ENCODE measurements at regions not wholly inside any gene's neighbourhood (a gene's known extent, or its start where the extent isn't known, plus 50 kb on each side); places are given as distances from the start of the nearest gene placed in this dataset.

GRCh38 chr14:41171045-41171444 lies 435.6 kb upstream of the LRFN5 start:
- no peak for DNase-seq
- Mint-ChIP-seq H3K36me3 (ENCODE audit: insufficient read depth) (no peaks in the 10 kb centered on the region), H3K4me1 (ENCODE audit: low read depth) (no peaks in the 10 kb centered on the region), H3K9me3 (no peaks in the 10 kb centered on the region), H3K4me3 (no peak overlapping the region), H3K27me3 (ENCODE audit: low read depth) (no peaks in the 10 kb centered on the region)
- ATAC-seq, result no peak

GRCh38 chr14:41167040-41167439 lies 439.6 kb upstream of the LRFN5 start:
- Mint-ChIP-seq H3K4me3 (no peak overlapping the region), H3K9me3 (no peaks in the 10 kb centered on the region), H3K36me3 (ENCODE audit: insufficient read depth) (no peaks in the 10 kb centered on the region), H3K27me3 (ENCODE audit: low read depth) (no peaks in the 10 kb centered on the region), H3K4me1 (ENCODE audit: low read depth) (no peaks in the 10 kb centered on the region)
- ATAC-seq (no peak), DNase-seq (no peak)

GRCh38 chr14:41154143-41154807 lies 452.4 kb upstream of the LRFN5 start:
- DNase-seq (no peak), ATAC-seq (no peak)
- Mint-ChIP-seq H3K36me3 (ENCODE audit: insufficient read depth) (no peaks in the 10 kb centered on the region), H3K27me3 (ENCODE audit: low read depth) (no peaks in the 10 kb centered on the region), H3K4me1 (ENCODE audit: low read depth) (no peaks in the 10 kb centered on the region), H3K9me3 (no peaks in the 10 kb centered on the region), H3K4me3 (no peak overlapping the region)

GRCh38 chr14:41146391-41146790 lies 460.3 kb upstream of the LRFN5 start:
- Mint-ChIP-seq H3K4me1 (ENCODE audit: low read depth) (no peaks in the 10 kb centered on the region), H3K27me3 (ENCODE audit: low read depth) (no peaks in the 10 kb centered on the region), H3K9me3 (no peaks in the 10 kb centered on the region), H3K4me3 (no peak overlapping the region), H3K36me3 (ENCODE audit: insufficient read depth) (no peaks in the 10 kb centered on the region)
- DNase-seq, result no peak
- ATAC-seq, result no peak

GRCh38 chr14:41144370-41144769 lies 462.3 kb upstream of the LRFN5 start:
- no peaks in the 10 kb centered on the region for H3K27me3 Mint-ChIP-seq (ENCODE audit: low read depth)
- H3K36me3 Mint-ChIP-seq (ENCODE audit: insufficient read depth), result no peaks in the 10 kb centered on the region
- no peak overlapping the region for H3K4me3 Mint-ChIP-seq
- no peak for ATAC-seq
- no peak for DNase-seq
- H3K4me1 Mint-ChIP-seq (ENCODE audit: low read depth), result no peaks in the 10 kb centered on the region
- no peaks in the 10 kb centered on the region for H3K9me3 Mint-ChIP-seq

GRCh38 chr14:41137741-41138140 lies 468.9 kb upstream of the LRFN5 start:
- Mint-ChIP-seq H3K4me3 (no peak overlapping the region), H3K9me3 (peaks cover 4% of the 10 kb centered on the region), H3K36me3 (ENCODE audit: insufficient read depth) (no peaks in the 10 kb centered on the region), H3K4me1 (ENCODE audit: low read depth) (no peaks in the 10 kb centered on the region), H3K27me3 (ENCODE audit: low read depth) (no peaks in the 10 kb centered on the region)
- ATAC-seq, result no peak
- no peak for DNase-seq

GRCh38 chr14:41130274-41130673 lies 476.4 kb upstream of the LRFN5 start:
- no peak overlapping the region for H3K4me3 Mint-ChIP-seq
- no peaks in the 10 kb centered on the region for H3K36me3 Mint-ChIP-seq (ENCODE audit: insufficient read depth)

GRCh38 chr14:41120402-41120801 lies 486.3 kb upstream of the LRFN5 start:
- DNase-seq (no peak), ATAC-seq (no peak)
- Mint-ChIP-seq H3K36me3 (ENCODE audit: insufficient read depth) (no peaks in the 10 kb centered on the region), H3K4me1 (ENCODE audit: low read depth) (no peaks in the 10 kb centered on the region), H3K4me3 (no peak overlapping the region), H3K9me3 (no peaks in the 10 kb centered on the region), H3K27me3 (ENCODE audit: low read depth) (no peaks in the 10 kb centered on the region)

More at GRCh38 chr14:41130274-41130673, 476.4 kb upstream of the LRFN5 start:
- ATAC-seq (no peak), DNase-seq (no peak)
- peaks cover 4% of the 10 kb centered on the region for H3K9me3 Mint-ChIP-seq
- no peaks in the 10 kb centered on the region for H3K27me3 Mint-ChIP-seq (ENCODE audit: low read depth)
- no peaks in the 10 kb centered on the region for H3K4me1 Mint-ChIP-seq (ENCODE audit: low read depth)

GRCh38 chr14:41096131-41096530 lies 510.5 kb upstream of the LRFN5 start:
- Mint-ChIP-seq H3K4me1 (ENCODE audit: low read depth) (no peaks in the 10 kb centered on the region), H3K4me3 (no peak overlapping the region), H3K27me3 (ENCODE audit: low read depth) (no peaks in the 10 kb centered on the region), H3K9me3 (peaks cover 7% of the 10 kb centered on the region), H3K36me3 (ENCODE audit: insufficient read depth) (no peaks in the 10 kb centered on the region)
- no peak for ATAC-seq
- no peak for DNase-seq

GRCh38 chr14:41087056-41087455 lies 519.6 kb upstream of the LRFN5 start:
- H3K27me3 Mint-ChIP-seq (ENCODE audit: low read depth), result no peaks in the 10 kb centered on the region
- no peaks in the 10 kb centered on the region for H3K36me3 Mint-ChIP-seq (ENCODE audit: insufficient read depth)
- DNase-seq (no peak), ATAC-seq (no peak)
- H3K4me1 Mint-ChIP-seq (ENCODE audit: low read depth), result no peaks in the 10 kb centered on the region
- no peak overlapping the region for H3K4me3 Mint-ChIP-seq
- H3K9me3 Mint-ChIP-seq, result peaks cover 19% of the 10 kb centered on the region

- Mint-ChIP-seq H3K9me3 (peaks cover 10% of the 10 kb centered on the region), H3K36me3 (ENCODE audit: insufficient read depth) (no peaks in the 10 kb centered on the region), H3K27me3 (ENCODE audit: low read depth) (no peaks in the 10 kb centered on the region), H3K4me1 (ENCODE audit: low read depth) (no peaks in the 10 kb centered on the region), H3K4me3 (no peak overlapping the region)
- DNase-seq, result no peak
- no peak for ATAC-seq
Measured at GRCh38 chr14:41073544-41073943, 533.1 kb upstream of the LRFN5 start.

GRCh38 chr14:41072776-41073175 lies 533.9 kb upstream of the LRFN5 start:
- Mint-ChIP-seq H3K9me3 (peaks cover 10% of the 10 kb centered on the region), H3K4me3 (no peak overlapping the region), H3K27me3 (ENCODE audit: low read depth) (no peaks in the 10 kb centered on the region), H3K36me3 (ENCODE audit: insufficient read depth) (no peaks in the 10 kb centered on the region), H3K4me1 (ENCODE audit: low read depth) (no peaks in the 10 kb centered on the region)
- ATAC-seq (no peak), DNase-seq (no peak)

GRCh38 chr14:41071351-41071750 lies 535.3 kb upstream of the LRFN5 start:
- ATAC-seq, result no peak
- Mint-ChIP-seq H3K4me1 (ENCODE audit: low read depth) (no peaks in the 10 kb centered on the region), H3K36me3 (ENCODE audit: insufficient read depth) (no peaks in the 10 kb centered on the region), H3K27me3 (ENCODE audit: low read depth) (no peaks in the 10 kb centered on the region), H3K9me3 (peaks cover 10% of the 10 kb centered on the region), H3K4me3 (no peak overlapping the region)
- no peak for DNase-seq

- Mint-ChIP-seq H3K9me3 (peaks cover 4% of the 10 kb centered on the region), H3K4me3 (no peak overlapping the region), H3K4me1 (ENCODE audit: low read depth) (no peaks in the 10 kb centered on the region), H3K36me3 (ENCODE audit: insufficient read depth) (no peaks in the 10 kb centered on the region), H3K27me3 (ENCODE audit: low read depth) (no peaks in the 10 kb centered on the region)
- ATAC-seq (no peak), DNase-seq (no peak)
Measured at GRCh38 chr14:41062826-41063225, 543.9 kb upstream of the LRFN5 start.

- Mint-ChIP-seq H3K4me1 (ENCODE audit: low read depth) (no peaks in the 10 kb centered on the region), H3K36me3 (ENCODE audit: insufficient read depth) (no peaks in the 10 kb centered on the region), H3K4me3 (no peak overlapping the region), H3K9me3 (no peaks in the 10 kb centered on the region), H3K27me3 (ENCODE audit: low read depth) (no peaks in the 10 kb centered on the region)
- no peak for ATAC-seq
- no peak for DNase-seq
Measured at GRCh38 chr14:41055589-41055988, 551.1 kb upstream of the LRFN5 start.

GRCh38 chr14:41051801-41052200 lies 554.9 kb upstream of the LRFN5 start:
- ATAC-seq, result no peak
- H3K27me3 Mint-ChIP-seq (ENCODE audit: low read depth), result no peaks in the 10 kb centered on the region

More at GRCh38 chr14:41051801-41052200, 554.9 kb upstream of the LRFN5 start:
- H3K9me3 Mint-ChIP-seq, result no peaks in the 10 kb centered on the region
- H3K4me3 Mint-ChIP-seq, result no peak overlapping the region
- no peaks in the 10 kb centered on the region for H3K36me3 Mint-ChIP-seq (ENCODE audit: insufficient read depth)
- no peaks in the 10 kb centered on the region for H3K4me1 Mint-ChIP-seq (ENCODE audit: low read depth)
- DNase-seq, result no peak
